DMS79 treated with DMSO at 0.1 percent for 48 hours (cell line): ENCODE measurements at regions not wholly inside any gene's neighbourhood (a gene's known extent, or its start where the extent isn't known, plus 50 kb on each side); places are given as distances from the start of the nearest gene placed in this dataset.

Experiments
- DNase-seq: peaks from one replicate; lab custom pipeline; 2025; lab: John Stamatoyannopoulos, UW

- no peak for DNase-seq
These were observed 135.6 kb downstream of the ACTL7B start for GRCh38 chr9:108720191-108720642.

DNA sequence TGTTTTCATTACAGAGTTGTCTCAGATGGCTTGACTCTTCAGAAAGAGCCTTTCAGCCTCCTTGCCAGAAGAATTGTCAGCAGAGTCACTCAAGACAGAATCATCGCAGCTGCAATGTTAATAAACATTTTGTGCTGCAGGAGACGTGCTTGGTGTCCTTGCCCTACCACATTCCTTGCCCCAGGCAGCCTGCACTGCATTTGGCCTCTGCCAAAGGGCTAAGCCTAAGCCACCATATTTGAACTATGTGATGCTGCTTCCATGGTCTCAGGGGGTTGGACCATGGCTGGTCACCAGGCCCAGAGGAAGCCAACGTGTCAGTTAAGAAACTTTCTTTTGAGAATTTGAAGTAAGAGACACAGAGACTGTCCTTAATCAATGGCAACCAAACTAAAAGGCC is 145.4 kb downstream of the ACTL7B start:
- no peak for DNase-seq

GRCh38 chr9:108709997-108710396 is 145.8 kb downstream of the ACTL7B start:
- no peak for DNase-seq

DNA sequence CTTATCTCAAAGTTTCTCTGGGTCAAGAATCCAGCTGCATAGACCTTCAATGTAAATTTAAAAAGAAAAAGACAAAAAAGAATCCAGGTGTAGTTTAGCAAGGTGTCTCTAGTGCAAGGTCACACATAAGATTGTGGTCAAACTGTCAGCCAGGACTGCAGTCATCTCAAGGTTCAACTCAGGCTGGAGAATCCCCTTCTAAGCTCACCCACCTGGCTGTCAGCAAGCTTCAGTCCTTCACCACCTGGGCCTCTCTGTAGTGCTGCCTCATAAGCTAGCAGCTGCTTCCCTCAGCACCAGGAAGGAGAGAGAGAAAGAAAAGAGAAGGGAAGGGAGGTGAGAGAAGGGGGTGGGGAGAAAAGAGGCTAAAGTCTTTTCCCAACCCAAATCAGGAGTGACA is 146.7 kb downstream of the ACTL7B start:
- DNase-seq = no peak

- DNase-seq = no peak
These were observed 147.3 kb downstream of the ACTL7B start for GRCh38 chr9:108708448-108708847.

DNA sequence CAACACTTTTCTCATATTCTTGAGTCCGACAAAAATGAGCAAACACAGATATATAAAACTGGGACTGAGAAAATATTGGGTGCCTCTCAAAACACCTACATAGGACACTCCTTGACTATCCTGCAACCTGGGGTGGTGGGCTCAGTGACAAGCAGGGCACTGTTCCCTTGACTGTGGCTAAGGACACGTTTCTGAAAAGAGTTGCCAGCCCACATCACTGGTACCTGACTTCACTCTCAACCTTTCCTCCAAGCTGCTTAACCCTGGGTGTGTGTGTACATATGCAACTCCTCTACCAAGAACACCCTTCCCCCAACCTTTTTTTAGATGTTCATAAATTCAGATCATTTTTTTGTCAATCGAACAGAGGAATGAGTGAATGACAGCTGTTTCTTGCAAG is 148.7 kb downstream of the ACTL7B start:
- DNase-seq = no peak

- DNase-seq = no peak
These were observed 151.5 kb downstream of the ACTL7B start for GRCh38 chr9:108704156-108704852.

GRCh38 chr9:108703429-108703828 is 152.4 kb downstream of the ACTL7B start:
- no peak for DNase-seq

GRCh38 chr9:108702681-108703080 is 153.1 kb downstream of the ACTL7B start:
- no peak for DNase-seq

- DNase-seq = no peak
These were observed 157.0 kb downstream of the ACTL7B start for GRCh38 chr9:108698801-108699200.

- DNase-seq = no peak
These were observed 157.6 kb downstream of the ACTL7B start for GRCh38 chr9:108698231-108698630.

DNA sequence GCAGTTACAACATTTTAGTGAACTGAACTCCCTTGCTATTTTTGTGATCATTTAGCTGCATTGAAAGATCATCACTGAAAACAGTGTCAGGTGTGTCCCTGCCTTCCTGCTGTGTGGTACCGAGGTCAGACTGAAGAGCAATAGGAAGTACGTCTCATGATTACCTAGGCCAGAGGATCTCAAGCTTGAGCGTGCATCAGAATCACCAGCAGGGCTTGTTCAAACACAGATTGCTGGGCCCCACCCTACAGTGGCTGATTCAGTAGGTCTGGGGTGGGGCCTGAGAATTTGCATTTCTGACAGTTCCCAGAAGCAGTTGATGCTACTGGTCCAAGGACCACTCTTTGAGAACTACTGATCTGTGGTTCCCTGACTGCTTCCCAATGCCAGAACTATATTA is 159.6 kb downstream of the ACTL7B start:
- DNase-seq = no peak

GRCh38 chr9:108694170-108694569 is 161.6 kb downstream of the ACTL7B start:
- no peak for DNase-seq

DNA sequence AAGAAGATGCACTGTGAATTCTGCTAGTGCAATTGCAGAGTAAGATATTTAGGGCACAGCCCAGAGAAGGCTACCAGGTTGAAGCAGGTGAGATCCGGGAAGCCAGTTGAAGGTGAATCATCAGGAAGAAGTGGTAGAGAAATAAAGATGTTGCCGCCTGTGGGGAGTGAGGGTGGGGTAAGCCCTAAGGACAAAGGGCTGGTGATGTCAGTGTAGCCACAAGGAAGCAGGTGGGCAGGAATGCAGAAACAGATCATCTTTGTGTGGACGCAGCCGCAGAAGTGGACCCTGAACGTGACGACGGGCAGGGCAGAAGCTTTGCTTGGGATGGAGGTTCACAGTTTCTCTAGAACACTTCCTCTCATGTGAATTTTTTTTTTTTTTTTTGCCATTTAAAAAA is 164.2 kb downstream of the ACTL7B start:
- DNase-seq = no peak

DNA sequence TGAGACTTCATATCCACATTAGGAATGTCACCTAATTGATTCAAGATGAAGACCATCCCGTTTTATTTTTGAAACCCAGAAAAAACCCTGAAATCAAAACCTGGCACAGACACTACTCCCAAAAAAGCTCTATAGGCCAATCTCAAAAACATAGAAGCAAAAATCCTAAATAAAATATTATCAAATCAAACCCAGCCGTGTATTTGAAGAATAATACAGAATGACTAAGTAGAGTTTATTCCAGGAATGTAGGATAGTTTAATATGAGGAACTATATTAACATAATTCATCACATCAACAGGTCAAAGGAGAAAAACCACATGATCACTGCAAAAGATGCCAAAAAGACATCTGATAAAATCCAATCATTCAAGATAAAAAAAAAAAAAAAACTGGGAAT is 167.1 kb downstream of the ACTL7B start:
- no peak for DNase-seq

GRCh38 chr9:108688051-108688450 is 167.7 kb downstream of the ACTL7B start:
- no peak for DNase-seq

- no peak for DNase-seq
These were observed 168.5 kb downstream of the ACTL7B start for GRCh38 chr9:108687006-108687987.

DNA sequence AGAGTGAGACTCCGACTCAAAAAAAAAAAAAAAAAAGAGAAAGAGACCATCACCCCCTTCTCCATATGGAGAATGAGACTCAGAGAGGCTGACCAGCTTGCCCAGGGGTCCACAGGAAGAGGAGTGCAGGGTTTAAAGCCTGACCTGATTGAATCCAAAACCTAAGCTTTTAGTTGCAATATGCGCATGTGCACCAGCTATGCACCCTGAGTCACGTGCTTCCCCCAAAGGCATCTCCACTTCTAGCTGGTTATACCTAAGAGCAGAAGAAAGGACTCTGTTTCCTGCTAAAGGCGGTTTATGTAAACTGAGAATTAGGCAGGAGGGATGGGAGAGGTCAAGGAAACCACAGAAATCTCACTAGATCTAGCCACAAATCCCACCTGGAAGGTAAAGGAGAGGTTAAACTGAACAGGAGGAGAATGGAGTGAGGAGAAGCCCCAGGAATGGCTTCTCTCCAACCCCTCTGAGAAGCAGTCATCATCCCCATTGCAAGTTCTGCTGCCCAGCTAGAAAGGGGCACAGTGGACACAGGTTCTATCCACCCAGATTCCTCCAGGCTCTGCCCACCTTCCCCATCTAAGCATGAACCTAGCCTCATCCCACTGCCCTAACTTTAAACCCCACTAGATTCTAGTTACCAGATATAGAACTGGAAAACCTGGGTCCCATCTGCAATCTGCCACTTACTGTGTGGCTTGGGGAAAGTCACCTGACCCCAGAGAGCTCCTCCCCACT is 171.3 kb downstream of the ACTL7B start:
- no peak for DNase-seq

DNA sequence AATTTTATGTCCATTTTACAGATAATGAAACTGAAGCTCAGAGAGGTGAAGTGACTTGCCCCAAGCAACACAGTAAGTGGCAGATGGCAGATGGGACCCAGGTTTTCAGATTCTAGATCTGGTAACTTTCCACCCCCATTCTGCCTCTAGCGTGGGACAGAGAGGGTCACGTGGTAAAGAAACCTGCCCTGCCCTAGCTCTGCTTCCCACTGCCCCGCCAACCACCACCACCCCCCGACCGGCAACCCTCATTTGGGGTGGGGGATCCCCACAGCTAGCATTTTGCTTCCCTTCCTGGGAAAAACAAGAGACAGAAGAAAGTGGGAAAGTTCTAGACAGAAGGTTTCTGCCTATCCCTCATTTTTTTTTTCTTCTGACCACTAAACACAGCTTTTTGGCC is 172.5 kb downstream of the ACTL7B start:
- DNase-seq = no peak

DNA sequence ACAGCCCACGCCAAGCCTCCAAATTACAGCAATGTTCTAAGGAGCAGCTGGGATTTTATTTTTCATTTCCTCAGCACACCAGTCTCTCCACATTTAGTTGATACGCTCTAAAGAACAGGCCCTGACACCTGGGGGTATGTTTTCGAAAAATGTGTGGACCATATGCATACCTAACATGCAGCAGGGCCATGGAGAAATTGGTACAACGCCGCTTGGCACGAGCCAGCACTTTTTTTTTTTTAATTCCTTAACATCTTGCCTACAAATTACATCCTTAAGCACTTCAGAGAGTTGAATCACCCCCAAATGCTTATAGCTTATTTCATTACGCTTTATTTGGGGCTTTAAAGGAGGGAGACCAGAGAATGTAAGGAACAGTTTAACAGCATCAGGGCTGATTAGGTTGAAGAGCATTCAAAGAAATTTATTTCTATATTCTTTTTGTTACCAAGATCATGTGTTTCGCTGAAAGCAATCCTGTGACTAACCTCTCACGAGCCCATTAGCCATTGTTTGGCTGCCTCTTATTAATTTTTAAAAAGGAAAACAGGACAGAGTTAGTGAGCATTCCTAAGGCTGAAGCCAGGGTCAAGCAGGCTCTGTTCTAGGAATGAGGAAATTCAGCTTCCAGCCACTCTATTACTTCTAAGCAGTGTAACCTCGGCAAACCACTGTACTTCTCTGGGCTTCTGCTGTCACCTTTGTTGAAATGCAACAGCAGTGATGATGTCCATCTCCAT is 173.8 kb downstream of the ACTL7B start:
- DNase-seq = no peak

- DNase-seq = no peak
These were observed 174.8 kb downstream of the ACTL7B start for GRCh38 chr9:108680946-108681345.

DNA sequence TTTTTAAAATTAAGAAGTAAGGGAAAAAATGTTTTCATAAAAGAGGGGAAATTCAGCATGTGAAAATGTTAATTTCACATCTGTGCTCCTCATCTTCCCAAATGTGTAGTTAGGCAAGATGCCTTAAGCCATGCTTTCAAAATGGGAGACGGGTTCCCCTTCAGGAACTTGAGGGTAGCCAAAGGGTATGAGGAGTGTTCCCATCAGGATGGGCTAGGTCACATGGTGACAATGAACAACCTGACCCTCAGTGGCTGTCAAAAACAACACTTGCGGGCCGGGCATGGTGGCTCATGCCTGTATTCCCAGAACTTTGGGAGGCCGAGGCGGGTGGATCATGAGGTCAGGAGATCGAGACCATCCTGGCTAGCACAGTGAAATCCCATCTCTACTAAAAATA is 178.0 kb downstream of the ACTL7B start:
- no peak for DNase-seq
